BJ (cell line): ENCODE measurements at regions not wholly inside any gene's neighbourhood (a gene's known extent, or its start where the extent isn't known, plus 50 kb on each side); places are given as distances from the start of the nearest gene placed in this dataset.

Experiments
- CTCF ChIA-PET: fragments of 350-600 bp; formaldehyde crosslinking; extraction: SDS; loops from one replicate; lab custom pipeline; 2021; ENCODE audit warnings: antibody characterized with exemption, inconsistent platforms; lab: Yijun Ruan, JAX
- POLR2A ChIA-PET: fragments of 300-600 bp; sonication (Branson Sonifier 250); formaldehyde crosslinking; extraction: SDS; loops from one replicate; lab custom pipeline; 2021; ENCODE audit warnings: antibody characterized with exemption; lab: Charles Lee
- DNase-seq: peaks from one replicate; pipeline ENCODE4 v3.0.0-alpha.2; 2011; ENCODE audit warnings: low read depth
- H3K27me3 ChIP-seq: 2 replicates; pipeline ENCODE4 v1.6.0; 2011; ENCODE audit warnings: low read length; ENCODE audit not compliant: control insufficient read depth, insufficient read depth
- H3K36me3 ChIP-seq: 2 replicates; pipeline ENCODE4 v1.5.1; 2011; ENCODE audit warnings: low read length; ENCODE audit not compliant: control insufficient read depth, insufficient read depth
- H3K4me3 ChIP-seq: 2 replicates; pipeline ENCODE4 v1.5.1; 2011; ENCODE audit warnings: low read depth, mild to moderate bottlenecking, control low read depth, low read length
- TF ChIP-seq, protein P1 (sequence below): IDR thresholded peaks from 2 replicates; pipeline ENCODE4 v1.5.1; 2011; ENCODE audit warnings: low read depth, mild to moderate bottlenecking, control low read depth, inconsistent platforms, low read length, moderate library complexity; ENCODE audit not compliant: insufficient read depth

DNA sequence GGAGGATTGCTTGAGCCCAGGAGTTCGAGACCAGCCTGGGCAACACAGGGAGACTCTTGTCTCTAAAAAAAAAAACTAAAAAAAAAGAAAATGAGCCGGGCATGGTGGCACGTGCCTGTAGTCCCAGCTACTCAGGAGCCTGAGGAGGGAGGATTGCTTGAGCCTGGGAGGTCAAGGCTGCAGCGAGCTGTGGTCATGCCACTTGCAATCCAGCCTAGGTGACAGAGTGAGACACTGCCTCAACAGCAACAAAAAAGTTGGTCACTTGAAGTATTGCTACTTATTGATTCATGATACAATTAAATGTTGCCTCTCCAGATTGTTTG lies 57.9 kb upstream of the CXADR start:
- H3K27me3 ChIP-seq, result no peaks in the 10 kb centered on the region
- no peak for DNase-seq
- TF ChIP-seq, protein P1, sequence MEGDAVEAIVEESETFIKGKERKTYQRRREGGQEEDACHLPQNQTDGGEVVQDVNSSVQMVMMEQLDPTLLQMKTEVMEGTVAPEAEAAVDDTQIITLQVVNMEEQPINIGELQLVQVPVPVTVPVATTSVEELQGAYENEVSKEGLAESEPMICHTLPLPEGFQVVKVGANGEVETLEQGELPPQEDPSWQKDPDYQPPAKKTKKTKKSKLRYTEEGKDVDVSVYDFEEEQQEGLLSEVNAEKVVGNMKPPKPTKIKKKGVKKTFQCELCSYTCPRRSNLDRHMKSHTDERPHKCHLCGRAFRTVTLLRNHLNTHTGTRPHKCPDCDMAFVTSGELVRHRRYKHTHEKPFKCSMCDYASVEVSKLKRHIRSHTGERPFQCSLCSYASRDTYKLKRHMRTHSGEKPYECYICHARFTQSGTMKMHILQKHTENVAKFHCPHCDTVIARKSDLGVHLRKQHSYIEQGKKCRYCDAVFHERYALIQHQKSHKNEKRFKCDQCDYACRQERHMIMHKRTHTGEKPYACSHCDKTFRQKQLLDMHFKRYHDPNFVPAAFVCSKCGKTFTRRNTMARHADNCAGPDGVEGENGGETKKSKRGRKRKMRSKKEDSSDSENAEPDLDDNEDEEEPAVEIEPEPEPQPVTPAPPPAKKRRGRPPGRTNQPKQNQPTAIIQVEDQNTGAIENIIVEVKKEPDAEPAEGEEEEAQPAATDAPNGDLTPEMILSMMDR, result no peak
- POLR2A ChIA-PET, result no interaction called here
- no peak overlapping the region for H3K4me3 ChIP-seq
- H3K36me3 ChIP-seq, result no peaks in the 10 kb centered on the region
- CTCF ChIA-PET, result no interaction called here

DNA sequence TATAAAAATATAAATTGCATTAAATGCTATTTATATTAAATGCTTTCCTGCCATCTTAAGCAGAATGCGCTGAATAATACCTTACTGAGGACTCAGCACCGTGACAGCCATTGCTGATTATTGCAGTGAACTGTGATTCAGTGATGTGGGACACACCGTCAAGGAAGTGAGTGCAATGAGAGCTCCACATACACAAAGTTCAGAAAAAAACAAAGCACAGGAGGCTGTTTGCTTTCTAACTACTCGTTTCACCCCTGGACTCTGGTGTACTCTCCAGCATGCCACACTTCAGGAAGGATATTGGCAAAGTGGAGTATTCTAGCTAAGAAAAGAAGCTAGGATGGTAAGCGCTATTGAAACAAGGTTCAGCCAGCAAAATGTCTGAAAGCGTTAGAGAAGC lies 57.4 kb upstream of the CXADR start:
- DNase-seq, result no peak
- TF ChIP-seq, protein P1, result no peak
- no peak overlapping the region for H3K4me3 ChIP-seq
- ChIA-PET POLR2A (no interaction called here), CTCF (no interaction called here)
- H3K36me3 ChIP-seq, result no peaks in the 10 kb centered on the region
- H3K27me3 ChIP-seq, result no peaks in the 10 kb centered on the region

DNA sequence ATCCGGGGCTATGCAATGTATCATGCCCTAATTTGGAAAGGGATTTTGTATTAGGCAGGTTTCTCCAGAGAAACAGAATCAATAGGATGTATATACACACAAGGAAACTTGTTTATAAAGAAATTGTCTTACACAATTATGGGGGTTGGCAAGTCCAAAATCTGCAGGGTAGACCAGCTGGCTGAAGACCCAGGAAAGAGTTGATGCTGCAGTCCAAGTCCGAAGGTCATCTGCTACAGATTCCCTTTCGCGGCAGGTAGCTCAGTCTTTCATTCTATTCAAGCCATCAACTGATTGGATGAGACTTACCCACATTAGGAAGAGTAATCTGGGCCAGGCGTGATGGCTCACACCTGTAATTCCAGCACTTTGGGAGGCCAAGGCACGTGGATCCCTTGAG lies 54.6 kb upstream of the CXADR start:
- CTCF ChIA-PET, result interaction anchor here (0.7 kb wide), 1 partner anchor 10 kb away, joined by 5 read pairs; no protein-coding TSS in a partner anchor

DNA sequence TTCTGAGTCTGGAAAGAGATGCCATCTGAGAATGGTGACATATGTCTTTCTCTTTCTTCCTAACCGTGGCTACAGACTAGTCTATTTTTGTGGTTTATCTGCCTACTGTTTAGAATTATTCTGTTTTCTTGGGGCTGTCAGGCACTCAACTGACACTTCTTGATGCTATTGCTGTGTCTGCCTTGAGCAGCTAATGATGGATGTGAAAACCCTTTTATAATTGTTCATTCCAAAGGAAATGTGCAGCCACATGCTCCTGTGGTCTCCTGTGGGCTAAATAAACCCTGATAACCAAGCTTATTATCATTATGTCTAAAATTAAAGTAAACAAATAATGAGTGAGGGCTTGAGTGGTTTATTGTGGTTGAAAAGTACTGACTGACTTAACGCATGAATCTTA lies 52.7 kb upstream of the CXADR start:
- Histone ChIP-seq H3K4me3 (no peak overlapping the region), H3K36me3 (no peaks in the 10 kb centered on the region), H3K27me3 (no peaks in the 10 kb centered on the region)
- ChIA-PET POLR2A (no interaction called here), CTCF (interaction anchor here (1.6 kb wide), 1 partner anchor 22 kb away, joined by 3 read pairs; no protein-coding TSS in a partner anchor)
- TF ChIP-seq, protein P1, result no peak
- no peak for DNase-seq

More for the DNA sequence above, 54.6 kb upstream of the CXADR start:
- Histone ChIP-seq H3K36me3 (no peaks in the 10 kb centered on the region), H3K27me3 (no peaks in the 10 kb centered on the region), H3K4me3 (no peak overlapping the region)
- DNase-seq, result no peak
- POLR2A ChIA-PET, result no interaction called here
- TF ChIP-seq, protein P1, result no peak

DNA sequence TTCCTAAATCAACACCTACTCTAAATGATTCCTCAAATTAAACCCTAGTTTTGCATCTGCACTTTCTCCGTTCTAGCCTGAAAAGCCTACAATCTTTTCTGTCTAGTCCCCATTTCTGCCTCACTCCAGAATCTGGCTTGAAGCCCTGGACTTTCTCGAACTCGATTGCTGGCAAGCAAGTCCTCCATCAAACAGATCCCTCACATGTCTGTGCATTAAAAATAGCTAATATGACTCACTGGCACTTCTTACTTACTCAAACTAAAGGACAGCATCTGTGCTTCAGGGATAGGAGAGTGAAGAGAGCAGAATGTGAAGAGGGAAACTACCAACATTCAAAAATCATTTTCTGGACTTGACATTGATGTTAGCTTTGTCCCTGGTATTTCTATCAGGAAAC lies 51.8 kb upstream of the CXADR start:
- Histone ChIP-seq H3K36me3 (no peaks in the 10 kb centered on the region), H3K4me3 (no peak overlapping the region), H3K27me3 (no peaks in the 10 kb centered on the region)
- CTCF ChIA-PET, result interaction anchor here (1.6 kb wide), 1 partner anchor 21 kb away, joined by 3 read pairs; no protein-coding TSS in a partner anchor
- POLR2A ChIA-PET, result no interaction called here
- DNase-seq, result peak; percentile 41
- TF ChIP-seq, protein P1, result no peak
